Gastrocnemius medialis (tissue), 4 donors: ENCODE measurements at regions not wholly inside any gene's neighbourhood (a gene's known extent, or its start where the extent isn't known, plus 50 kb on each side); places are given as distances from the start of the nearest gene placed in this dataset.

ENCODE experiments used
- CTCF ChIP-seq, 5 experiments: fragments of 450-650 bp in 3 of 5; fragments of 200-600 bp in 2 of 5; sonication (generic) in 2 of 5; IDR thresholded peaks in 4 of 5; conservative IDR thresholded peaks in 1 of 5; 1 replicate in 4 of 5; 2 replicates in 1 of 5; pipeline ENCODE4 v1.5.1; 2016 to 2019; ENCODE audit warnings: antibody characterized with exemption in 5 of 5, mild to moderate bottlenecking in 3 of 5, moderate library complexity in 3 of 5
- POLR2A ChIP-seq, 2 donors: fragments of 450-650 bp; IDR thresholded peaks; one replicate each; pipeline ENCODE4 v1.6.1; 2017; ENCODE audit warnings: antibody characterized with exemption in 2 of 2, mild to moderate bottlenecking in 2 of 2, moderate library complexity in 2 of 2

GRCh38 chr2:145650226-145650625 is 1130.3 kb upstream of the ZEB2 start:
- no peak for TF ChIP-seq CTCF (IDR thresholded peaks at IDR 0.05 in 4 of 5, conservative IDR thresholded peaks at IDR 0.05 in 1 of 5)
- no peak for TF ChIP-seq POLR2A (IDR thresholded peaks at IDR 0.05)
